GM13977 (cell line): ENCODE measurements at regions not wholly inside any gene's neighbourhood (a gene's known extent, or its start where the extent isn't known, plus 50 kb on each side); places are given as distances from the start of the nearest gene placed in this dataset.

Experiments
- DNase-seq: peaks from one replicate; pipeline ENCODE4 v3.0.0; 2012; ENCODE audit warnings: low spot score
- in situ Hi-C: fragments of 300-500 bp; cut with MboI; formaldehyde crosslinking; loops from one replicate; pipeline ENCODE4 v1.12.0; 2022; ENCODE audit warnings: low sequenced_read_pairs, low pct_unique_long_range_greater_than_20kb, mixed read lengths, inconsistent platforms; ENCODE audit not compliant: unreplicated experiment
- TF ChIP-seq, protein P1 (sequence below): IDR thresholded peaks from 2 replicates; pipeline ENCODE4 v1.5.1; 2012; ENCODE audit warnings: mild to moderate bottlenecking, control low read depth; ENCODE audit not compliant: insufficient read depth; ENCODE audit errors: extremely low read depth, missing control alignments

DNA sequence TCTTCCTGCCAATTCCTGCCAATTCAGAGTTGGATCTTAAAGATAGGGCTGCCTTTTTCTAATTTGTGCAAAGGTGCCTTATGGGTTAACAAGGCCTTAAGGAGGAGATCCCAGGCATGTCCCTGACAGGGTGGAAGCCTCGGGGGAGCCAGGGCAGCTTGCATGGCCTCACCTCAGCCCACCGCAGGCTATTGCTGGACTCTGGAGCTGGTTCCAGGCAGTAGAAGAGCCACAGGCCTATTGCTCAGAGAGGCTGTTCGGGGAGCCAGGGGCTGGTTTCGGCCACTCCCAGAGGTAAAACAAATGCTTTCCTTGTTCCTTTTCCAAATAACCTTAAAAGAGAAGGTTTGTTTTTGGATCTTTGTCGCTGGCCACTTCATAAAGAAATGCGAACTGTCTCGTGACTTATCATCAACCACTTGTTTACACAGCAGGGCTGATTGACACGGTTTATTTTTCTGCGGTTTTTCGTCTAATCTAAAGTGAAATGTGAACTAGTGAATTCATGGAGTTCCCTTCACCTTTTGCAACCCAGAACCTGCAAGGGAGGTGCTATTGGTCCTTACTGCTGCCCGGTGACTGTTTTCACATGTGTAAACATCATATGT is 108.6 kb downstream of the APOB start:
- TF ChIP-seq, protein P1, sequence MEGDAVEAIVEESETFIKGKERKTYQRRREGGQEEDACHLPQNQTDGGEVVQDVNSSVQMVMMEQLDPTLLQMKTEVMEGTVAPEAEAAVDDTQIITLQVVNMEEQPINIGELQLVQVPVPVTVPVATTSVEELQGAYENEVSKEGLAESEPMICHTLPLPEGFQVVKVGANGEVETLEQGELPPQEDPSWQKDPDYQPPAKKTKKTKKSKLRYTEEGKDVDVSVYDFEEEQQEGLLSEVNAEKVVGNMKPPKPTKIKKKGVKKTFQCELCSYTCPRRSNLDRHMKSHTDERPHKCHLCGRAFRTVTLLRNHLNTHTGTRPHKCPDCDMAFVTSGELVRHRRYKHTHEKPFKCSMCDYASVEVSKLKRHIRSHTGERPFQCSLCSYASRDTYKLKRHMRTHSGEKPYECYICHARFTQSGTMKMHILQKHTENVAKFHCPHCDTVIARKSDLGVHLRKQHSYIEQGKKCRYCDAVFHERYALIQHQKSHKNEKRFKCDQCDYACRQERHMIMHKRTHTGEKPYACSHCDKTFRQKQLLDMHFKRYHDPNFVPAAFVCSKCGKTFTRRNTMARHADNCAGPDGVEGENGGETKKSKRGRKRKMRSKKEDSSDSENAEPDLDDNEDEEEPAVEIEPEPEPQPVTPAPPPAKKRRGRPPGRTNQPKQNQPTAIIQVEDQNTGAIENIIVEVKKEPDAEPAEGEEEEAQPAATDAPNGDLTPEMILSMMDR = no peak
- in situ Hi-C loops = no loop called here
- DNase-seq = no peak

- in situ Hi-C loops = no loop called here
- no peak for DNase-seq
- TF ChIP-seq, protein P1 = no peak
These were observed 109.6 kb downstream of the APOB start for GRCh38 chr2:20934236-20934635.

GRCh38 chr2:20933714-20934113 is 110.2 kb downstream of the APOB start:
- TF ChIP-seq, protein P1 = no peak
- in situ Hi-C loops = no loop called here
- DNase-seq = no peak

DNA sequence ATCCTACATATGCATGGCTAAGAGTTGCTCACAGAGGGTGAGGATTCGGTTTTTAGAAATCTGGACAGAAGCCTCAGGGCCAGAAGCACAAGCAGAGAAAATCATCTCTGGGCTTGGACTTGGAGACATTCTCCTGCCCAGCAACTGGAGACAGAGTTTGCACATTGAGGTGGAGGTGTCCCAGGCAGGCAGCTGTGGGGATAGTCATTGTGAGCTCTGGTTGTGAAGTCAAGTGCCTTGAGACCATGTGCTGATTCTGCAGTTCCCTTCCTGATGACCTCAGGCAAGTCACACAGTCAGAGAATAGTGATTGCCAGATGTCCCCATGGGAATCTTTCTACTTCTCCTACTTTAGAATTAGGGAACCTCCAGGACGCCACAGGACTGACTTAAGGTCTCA is 108.4 kb upstream of the LDAH start:
- no peak for DNase-seq
- TF ChIP-seq, protein P1 = no peak
- in situ Hi-C loops = no loop called here

DNA sequence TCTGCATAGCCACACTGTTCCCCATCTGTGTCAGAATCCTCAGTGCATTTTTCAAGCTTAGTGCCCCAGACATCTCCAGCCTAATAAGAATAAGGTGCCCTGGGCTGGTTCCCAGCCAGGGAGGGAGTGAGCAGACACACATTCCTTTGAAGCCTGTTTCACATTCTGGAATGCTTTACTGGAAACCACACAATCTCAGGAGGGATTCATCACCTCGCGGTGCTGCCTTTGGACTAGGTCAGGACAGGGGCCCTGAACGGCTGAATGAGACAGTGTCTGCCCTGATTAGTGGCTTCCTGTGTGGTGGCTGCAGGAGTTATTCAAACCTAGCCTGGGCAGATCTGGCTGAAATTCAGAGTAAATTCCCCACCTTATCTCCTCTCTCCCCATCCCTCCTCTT is 108.0 kb upstream of the LDAH start:
- DNase-seq = no peak
- TF ChIP-seq, protein P1 = no peak
- in situ Hi-C loops = no loop called here

DNA sequence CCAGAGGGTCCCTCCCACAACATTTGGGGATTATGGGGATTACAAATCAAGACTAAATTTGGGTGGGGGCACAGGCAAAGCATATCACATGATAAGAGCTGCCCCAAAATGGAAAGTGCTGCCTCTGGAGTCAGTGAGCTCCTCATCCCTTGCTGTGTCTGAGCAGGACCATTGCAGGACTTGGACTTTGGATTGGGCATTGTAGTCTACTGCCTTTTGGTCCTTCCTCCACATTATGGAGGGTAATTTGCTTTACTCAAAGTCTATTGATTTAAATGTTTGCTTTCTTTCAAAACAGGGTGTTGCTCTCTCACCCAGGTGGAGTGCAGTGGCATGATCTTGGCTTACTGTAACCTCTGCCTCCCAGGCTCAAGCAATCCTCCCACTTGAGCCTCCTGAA is 106.8 kb upstream of the LDAH start:
- no peak for DNase-seq
- in situ Hi-C loops = no loop called here
- TF ChIP-seq, protein P1 = no peak

GRCh38 chr2:20928617-20929016 is 105.7 kb upstream of the LDAH start:
- TF ChIP-seq, protein P1 = no peak
- no peak for DNase-seq
- in situ Hi-C loops = no loop called here
